Stomach (tissue), 8 donors: ENCODE measurements at regions not wholly inside any gene's neighbourhood (a gene's known extent, or its start where the extent isn't known, plus 50 kb on each side); places are given as distances from the start of the nearest gene placed in this dataset.

Source experiments
- DNase-seq, 2 donors: peaks; one replicate each; pipeline versions ENCODE4 v3.0.0 to v3.0.0-alpha.2; 2013 to 2019
- H3K27ac ChIP-seq, 5 donors: fragments of 200-600 bp in 4 of 5; sonication (generic) in 4 of 5; one replicate each; pipeline ENCODE4 v1.5.1; 2013 to 2019; ENCODE audit warnings: mild to moderate bottlenecking in 1 of 5, moderate library complexity in 1 of 5
- H3K27me3 ChIP-seq, 3 donors: fragments of 200-600 bp; sonication (generic); one replicate each; pipeline ENCODE4 v1.5.1; 2017 to 2019; ENCODE audit warnings: mixed run types in 1 of 3
- H3K36me3 ChIP-seq, 4 donors: fragments of 200-600 bp; sonication (generic); 1 replicate in 3 of 4; 2 replicates in 1 of 4; pipeline ENCODE4 v1.5.1; 2016 to 2019
- H3K4me1 ChIP-seq, 4 donors: fragments of 200-600 bp; sonication (generic); one replicate each; pipeline ENCODE4 v1.5.1; 2016 to 2019
- H3K4me3 ChIP-seq, 4 donors: fragments of 200-600 bp; sonication (generic) in 3 of 4; one replicate each; pipeline ENCODE4 v1.5.1; 2016 to 2019; ENCODE audit warnings: mild to moderate bottlenecking in 1 of 4
- H3K9me3 ChIP-seq, 4 donors: fragments of 200-600 bp; sonication (generic); one replicate each; pipeline ENCODE4 v1.5.1; 2016 to 2019
- EP300 ChIP-seq: sonication (generic); formaldehyde crosslinking; IDR thresholded peaks from one replicate; pipeline ENCODE4 v1.6.1; 2017; ENCODE audit warnings: antibody characterized with exemption
- POLR2A ChIP-seq, 4 donors: fragments of 450-650 bp; IDR thresholded peaks; one replicate each; pipeline ENCODE4 v1.6.1; 2016; ENCODE audit warnings: antibody characterized with exemption in 4 of 4, control low read depth in 2 of 4, mild to moderate bottlenecking in 1 of 4, moderate library complexity in 1 of 4
- POLR2AphosphoS5 ChIP-seq, 3 donors: sonication (generic); formaldehyde crosslinking; IDR thresholded peaks; one replicate each; pipeline ENCODE4 v1.6.1; 2016; ENCODE audit warnings: antibody characterized with exemption in 3 of 3
- WGBS, 5 donors: extraction: QIAGEN DNeasy Blood & Tissue Kit in 3 of 5; methylation state at CpG; one replicate each; pipeline versions ENCODE4 v1.1.5 to v1.1.7; 2013 to 2018; 5-methylcytosine and 5-hydroxymethylcytosine counted together
- intact Hi-C: fragments of 100-400 bp; cut with DNase I; formaldehyde crosslinking; loops from one replicate; pipeline ENCODE4 v1.15.1; 2023; ENCODE audit warnings: low total_unique reads
- TF ChIP-seq, protein P1 (sequence below), 7 experiments: fragments of 450-650 bp in 4 of 7; fragments of 200-600 bp in 3 of 7; sonication (generic) in 3 of 7; IDR thresholded peaks; one replicate each; pipeline ENCODE4 v1.5.1; 2016 to 2019; ENCODE audit warnings: antibody characterized with exemption in 7 of 7, control low read depth in 2 of 7, mild to moderate bottlenecking in 1 of 7
- donor health status: healthy with polysubstance abuse.
- donor health status: Bipolar disorder and iron deficiency.
- donor health status: healthy.

DNA sequence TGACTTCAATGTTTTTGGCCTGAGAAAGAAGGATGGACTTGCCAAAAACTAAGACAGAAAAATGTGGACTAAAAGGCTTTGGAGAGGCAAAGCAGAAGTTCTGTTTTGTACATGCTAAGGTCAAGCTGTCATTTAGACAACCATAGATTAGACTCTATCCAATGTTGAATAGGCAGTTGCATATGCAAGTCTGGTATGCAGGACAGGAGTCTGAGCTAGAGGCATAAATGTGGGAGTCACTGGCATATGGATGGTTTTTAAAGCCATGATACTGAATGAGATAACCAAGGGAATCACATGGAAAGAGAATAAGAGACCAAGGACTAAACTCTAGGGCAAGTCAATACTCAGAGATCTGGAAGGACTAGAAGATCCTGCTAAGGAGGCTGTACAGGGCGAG, 164.1 kb downstream of the LSM5 start:
- Histone ChIP-seq H3K27me3 (peaks cover 0 to 5% (median 0%) of the 10 kb centered on the region in 3 donors), H3K27ac (no peak overlapping the region), H3K36me3 (no peaks in the 10 kb centered on the region), H3K9me3 (peaks cover 0 to under 1% (median 0%) of the 10 kb centered on the region in 4 donors), H3K4me1 (no peaks in the 10 kb centered on the region), H3K4me3 (no peak overlapping the region)
- no peak for DNase-seq
- 22 to 52% (median 42%) methylated on average over 1 of the region's 1 CpG for WGBS, 5 donors
- intact Hi-C loops: no loop called here
- TF ChIP-seq, protein P1, sequence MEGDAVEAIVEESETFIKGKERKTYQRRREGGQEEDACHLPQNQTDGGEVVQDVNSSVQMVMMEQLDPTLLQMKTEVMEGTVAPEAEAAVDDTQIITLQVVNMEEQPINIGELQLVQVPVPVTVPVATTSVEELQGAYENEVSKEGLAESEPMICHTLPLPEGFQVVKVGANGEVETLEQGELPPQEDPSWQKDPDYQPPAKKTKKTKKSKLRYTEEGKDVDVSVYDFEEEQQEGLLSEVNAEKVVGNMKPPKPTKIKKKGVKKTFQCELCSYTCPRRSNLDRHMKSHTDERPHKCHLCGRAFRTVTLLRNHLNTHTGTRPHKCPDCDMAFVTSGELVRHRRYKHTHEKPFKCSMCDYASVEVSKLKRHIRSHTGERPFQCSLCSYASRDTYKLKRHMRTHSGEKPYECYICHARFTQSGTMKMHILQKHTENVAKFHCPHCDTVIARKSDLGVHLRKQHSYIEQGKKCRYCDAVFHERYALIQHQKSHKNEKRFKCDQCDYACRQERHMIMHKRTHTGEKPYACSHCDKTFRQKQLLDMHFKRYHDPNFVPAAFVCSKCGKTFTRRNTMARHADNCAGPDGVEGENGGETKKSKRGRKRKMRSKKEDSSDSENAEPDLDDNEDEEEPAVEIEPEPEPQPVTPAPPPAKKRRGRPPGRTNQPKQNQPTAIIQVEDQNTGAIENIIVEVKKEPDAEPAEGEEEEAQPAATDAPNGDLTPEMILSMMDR (IDR thresholded peaks at IDR 0.05): no peak
- no peak for TF ChIP-seq EP300
- no peak for TF ChIP-seq POLR2A (IDR thresholded peaks at IDR 0.05)
- no peak for TF ChIP-seq POLR2AphosphoS5 (IDR thresholded peaks at IDR 0.05)

GRCh38 chr7:32323712-32324111, 166.5 kb downstream of the LSM5 start:
- Histone ChIP-seq H3K4me1 (no peaks in the 10 kb centered on the region), H3K27ac (no peak overlapping the region), H3K4me3 (no peak overlapping the region), H3K9me3 (no peaks in the 10 kb centered on the region), H3K36me3 (no peaks in the 10 kb centered on the region), H3K27me3 (peaks cover 0 to 16% (median 0%) of the 10 kb centered on the region in 3 donors)
- 84 to 90% (median 85%) methylated on average over 3 of the region's 3 CpGs for whole genome bisulfite sequencing, 5 donors
- TF ChIP-seq POLR2AphosphoS5 (IDR thresholded peaks at IDR 0.05) (no peak), EP300 (no peak), POLR2A (IDR thresholded peaks at IDR 0.05) (no peak)
- TF ChIP-seq, protein P1 (IDR thresholded peaks at IDR 0.05): no peak
- intact Hi-C loops: no loop called here
- no peak for DNase-seq

GRCh38 chr7:32319012-32319382, 171.2 kb downstream of the LSM5 start:
- Histone ChIP-seq H3K36me3 (no peaks in the 10 kb centered on the region), H3K9me3 (no peaks in the 10 kb centered on the region), H3K4me3 (peak overlapping the region; percentile 25 to 34 (median 28)), H3K4me1 (peaks cover 0 to 7% (median 4%) of the 10 kb centered on the region in 4 donors), H3K27ac (no peak overlapping the region), H3K27me3 (peaks cover 0 to 34% (median 4%) of the 10 kb centered on the region in 3 donors)
- 24 to 55% (median 35%) methylated on average over 19 of the region's 19 CpGs for WGBS, 5 donors
- no peak for DNase-seq
- TF ChIP-seq, protein P1 (IDR thresholded peaks at IDR 0.05): no peak
- TF ChIP-seq POLR2A (IDR thresholded peaks at IDR 0.05): no peak
- no peak for TF ChIP-seq POLR2AphosphoS5 (IDR thresholded peaks at IDR 0.05)
- no peak for TF ChIP-seq EP300
- intact Hi-C loops: no loop called here

- Histone ChIP-seq H3K27ac (no peak overlapping the region), H3K4me1 (peaks cover 0 to 7% (median 4%) of the 10 kb centered on the region in 4 donors), H3K9me3 (no peaks in the 10 kb centered on the region), H3K4me3 (peak overlapping the region; percentile 25 to 34 (median 28)), H3K27me3 (peaks cover 0 to 34% (median 4%) of the 10 kb centered on the region in 3 donors), H3K36me3 (no peaks in the 10 kb centered on the region)
- intact Hi-C loops: no loop called here
- peak in 1 of 2 donors; percentile 35 for DNase-seq
- TF ChIP-seq POLR2A (IDR thresholded peaks at IDR 0.05) (no peak), EP300 (no peak), POLR2AphosphoS5 (IDR thresholded peaks at IDR 0.05) (no peak)
- TF ChIP-seq, protein P1 (IDR thresholded peaks at IDR 0.05): no peak
- WGBS, 5 donors: 16 to 52% (median 22%) methylated on average over 36 of the region's 36 CpGs
Measured at GRCh38 chr7:32318300-32319011, 171.7 kb downstream of the LSM5 start.
